ENCODE measurements at regions not wholly inside any gene's neighbourhood (a gene's known extent, or its start where the extent isn't known, plus 50 kb on each side); places are given as distances from the start of the nearest gene placed in this dataset.

DNA sequence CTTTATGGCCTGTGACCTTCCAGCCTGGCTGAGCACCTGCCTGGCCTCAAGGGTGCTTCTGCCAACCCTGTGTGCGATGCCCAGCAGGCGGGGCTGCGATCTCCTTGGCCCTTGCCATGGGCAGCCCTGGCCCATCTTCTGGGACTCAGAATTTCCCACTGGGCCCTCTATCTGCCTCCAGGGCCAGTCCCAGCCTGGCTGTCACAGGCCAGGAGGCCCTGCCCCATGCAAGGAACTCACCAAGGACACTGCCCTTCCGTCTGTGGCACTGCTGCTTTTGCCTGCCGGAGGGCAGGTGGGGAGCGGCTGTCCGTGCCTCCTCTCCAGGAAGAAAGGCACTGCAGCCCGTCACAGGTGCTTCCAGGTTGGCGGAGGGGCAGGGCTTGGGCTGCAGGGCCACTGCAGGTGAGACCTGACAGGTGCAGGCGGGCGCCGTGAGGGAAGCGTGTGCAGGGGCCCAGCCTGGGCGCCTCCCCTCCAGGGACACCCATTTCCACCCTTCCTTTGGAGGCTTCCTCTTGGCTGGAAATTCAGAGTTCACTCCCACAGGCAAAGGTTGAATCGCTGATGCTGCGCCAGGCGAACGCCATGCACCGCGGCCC is 177.8 kb downstream of the KIF26A start:
- H3K27me3 ChIP-seq (ENCODE audit: control insufficient read depth, insufficient read depth, low read length): no peaks in the 10 kb centered on the region
- H3K4me3 ChIP-seq (ENCODE audit: low read depth, low read length): no peak overlapping the region
- H3K36me3 ChIP-seq (ENCODE audit: control insufficient read depth, insufficient read depth, low read length): no peaks in the 10 kb centered on the region
- H3K4me1 ChIP-seq (ENCODE audit: control insufficient read depth, insufficient read depth, low read length): no peaks in the 10 kb centered on the region
- no peaks in the 10 kb centered on the region for H3K9me3 ChIP-seq (ENCODE audit: control insufficient read depth, insufficient read depth, low read length)
- H3K9ac ChIP-seq (ENCODE audit: low read depth, low read length): no peak overlapping the region

GRCh38 chr14:104316723-104317491 is 178.5 kb downstream of the KIF26A start:
- Histone ChIP-seq H3K9ac (ENCODE audit: low read depth, low read length) (no peak overlapping the region), H3K36me3 (ENCODE audit: control insufficient read depth, insufficient read depth, low read length) (no peaks in the 10 kb centered on the region), H3K4me3 (ENCODE audit: low read depth, low read length) (no peak overlapping the region), H3K27me3 (ENCODE audit: control insufficient read depth, insufficient read depth, low read length) (no peaks in the 10 kb centered on the region), H3K9me3 (ENCODE audit: control insufficient read depth, insufficient read depth, low read length) (no peaks in the 10 kb centered on the region), H3K4me1 (ENCODE audit: control insufficient read depth, insufficient read depth, low read length) (no peaks in the 10 kb centered on the region)

GRCh38 chr14:104317492-104317805 is 179.1 kb downstream of the KIF26A start:
- H3K9me3 ChIP-seq (ENCODE audit: control insufficient read depth, insufficient read depth, low read length): no peaks in the 10 kb centered on the region
- no peak overlapping the region for H3K4me3 ChIP-seq (ENCODE audit: low read depth, low read length)
- no peaks in the 10 kb centered on the region for H3K36me3 ChIP-seq (ENCODE audit: control insufficient read depth, insufficient read depth, low read length)
- H3K4me1 ChIP-seq (ENCODE audit: control insufficient read depth, insufficient read depth, low read length): no peaks in the 10 kb centered on the region
- H3K9ac ChIP-seq (ENCODE audit: low read depth, low read length): no peak overlapping the region
- H3K27me3 ChIP-seq (ENCODE audit: control insufficient read depth, insufficient read depth, low read length): no peaks in the 10 kb centered on the region

DNA sequence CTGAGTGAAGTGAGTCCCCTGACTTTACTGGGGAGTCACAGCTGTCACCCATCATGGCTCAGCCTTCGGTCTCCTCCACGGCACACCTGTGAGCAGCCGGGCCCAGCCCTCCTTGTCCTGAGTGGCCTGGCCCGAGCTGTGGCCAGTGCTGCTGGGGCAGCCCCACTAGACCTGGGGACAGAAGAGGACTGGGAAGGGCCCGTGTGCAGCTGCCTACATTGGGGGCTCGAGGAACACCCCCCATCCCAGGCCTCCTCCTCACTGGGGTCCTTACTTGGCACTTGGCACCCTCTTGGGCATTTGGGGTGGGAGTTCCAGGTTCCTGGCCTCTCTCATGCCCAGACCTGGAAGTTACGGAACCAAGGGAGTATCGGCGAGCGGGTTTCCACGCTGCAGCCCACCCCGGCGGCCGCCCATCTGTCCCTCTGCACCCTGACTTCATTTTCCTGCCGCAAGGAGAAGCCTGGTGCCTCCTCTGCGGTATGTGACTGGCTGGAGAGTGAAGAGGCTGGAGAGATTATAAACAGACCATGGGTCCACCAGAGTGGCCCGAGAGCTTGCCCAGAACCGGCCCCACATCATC is 179.7 kb downstream of the KIF26A start:
- no peaks in the 10 kb centered on the region for H3K9me3 ChIP-seq (ENCODE audit: control insufficient read depth, insufficient read depth, low read length)
- H3K27me3 ChIP-seq (ENCODE audit: control insufficient read depth, insufficient read depth, low read length): no peaks in the 10 kb centered on the region

DNA sequence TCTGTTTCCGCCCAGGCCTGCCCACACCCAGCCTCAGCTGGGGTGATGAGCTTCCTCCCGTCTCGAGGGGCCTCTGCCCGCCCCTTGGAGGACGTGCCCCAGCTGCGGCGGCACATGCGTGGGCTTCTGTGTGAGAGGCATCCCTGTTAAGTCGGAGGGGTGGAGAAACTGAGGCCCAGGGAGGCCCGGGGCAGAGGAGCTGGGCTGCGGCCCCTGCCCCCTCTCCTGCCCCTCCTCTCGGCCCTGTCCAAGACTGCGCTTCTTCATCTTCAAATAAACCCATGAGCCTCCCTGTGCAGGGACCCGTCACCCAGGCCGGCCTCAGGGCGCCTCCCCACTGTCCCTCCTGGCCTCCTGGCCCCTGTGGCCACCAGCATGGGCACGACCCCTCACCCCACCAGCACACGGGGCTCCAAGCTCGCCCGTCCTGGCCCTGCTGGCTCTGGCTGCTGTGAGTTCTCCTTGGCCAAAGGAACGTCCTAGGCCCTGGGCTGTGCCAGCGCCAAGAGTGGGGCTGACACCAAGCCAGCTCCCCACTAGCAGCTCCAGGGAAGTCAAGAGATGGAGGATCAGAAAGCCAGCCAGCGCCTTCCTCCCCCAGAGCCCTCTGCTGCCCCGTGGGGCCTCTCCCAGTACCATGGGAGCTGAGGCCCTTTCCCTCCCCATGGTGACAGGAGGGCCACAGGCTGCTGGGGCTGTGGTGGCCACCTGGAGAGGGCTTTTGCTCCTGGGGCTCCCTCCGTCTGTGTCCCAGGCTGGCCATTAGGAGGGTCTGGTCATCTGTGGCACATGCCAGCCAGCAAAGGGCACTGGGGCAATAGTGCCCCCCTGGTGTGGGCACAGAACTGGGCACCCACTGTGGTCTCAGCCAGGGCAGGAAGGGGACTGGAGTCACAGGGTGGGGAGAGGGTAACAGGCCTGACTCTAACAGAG is 180.4 kb downstream of the KIF26A start:
- no peaks in the 10 kb centered on the region for H3K27me3 ChIP-seq (ENCODE audit: control insufficient read depth, insufficient read depth, low read length)
- no peak overlapping the region for H3K4me3 ChIP-seq (ENCODE audit: low read depth, low read length)
- no peaks in the 10 kb centered on the region for H3K36me3 ChIP-seq (ENCODE audit: control insufficient read depth, insufficient read depth, low read length)
- H3K9me3 ChIP-seq (ENCODE audit: control insufficient read depth, insufficient read depth, low read length): no peaks in the 10 kb centered on the region
- H3K4me1 ChIP-seq (ENCODE audit: control insufficient read depth, insufficient read depth, low read length): no peaks in the 10 kb centered on the region
- no peak overlapping the region for H3K9ac ChIP-seq (ENCODE audit: low read depth, low read length)

More for the DNA sequence above, 179.7 kb downstream of the KIF26A start:
- no peaks in the 10 kb centered on the region for H3K36me3 ChIP-seq (ENCODE audit: control insufficient read depth, insufficient read depth, low read length)
- H3K9ac ChIP-seq (ENCODE audit: low read depth, low read length): no peak overlapping the region
- no peaks in the 10 kb centered on the region for H3K4me1 ChIP-seq (ENCODE audit: control insufficient read depth, insufficient read depth, low read length)
- no peak overlapping the region for H3K4me3 ChIP-seq (ENCODE audit: low read depth, low read length)

- Histone ChIP-seq H3K9me3 (ENCODE audit: control insufficient read depth, insufficient read depth, low read length) (no peaks in the 10 kb centered on the region), H3K4me1 (ENCODE audit: control insufficient read depth, insufficient read depth, low read length) (no peaks in the 10 kb centered on the region), H3K36me3 (ENCODE audit: control insufficient read depth, insufficient read depth, low read length) (no peaks in the 10 kb centered on the region), H3K27me3 (ENCODE audit: control insufficient read depth, insufficient read depth, low read length) (no peaks in the 10 kb centered on the region), H3K9ac (ENCODE audit: low read depth, low read length) (no peak overlapping the region), H3K4me3 (ENCODE audit: low read depth, low read length) (no peak overlapping the region)
These were observed 181.3 kb downstream of the KIF26A start for GRCh38 chr14:104319491-104320241.

GRCh38 chr14:104320611-104321086 is 182.3 kb downstream of the KIF26A start:
- Histone ChIP-seq H3K27me3 (ENCODE audit: control insufficient read depth, insufficient read depth, low read length) (no peaks in the 10 kb centered on the region), H3K4me1 (ENCODE audit: control insufficient read depth, insufficient read depth, low read length) (no peaks in the 10 kb centered on the region), H3K36me3 (ENCODE audit: control insufficient read depth, insufficient read depth, low read length) (no peaks in the 10 kb centered on the region), H3K9ac (ENCODE audit: low read depth, low read length) (no peak overlapping the region), H3K4me3 (ENCODE audit: low read depth, low read length) (no peak overlapping the region), H3K9me3 (ENCODE audit: control insufficient read depth, insufficient read depth, low read length) (no peaks in the 10 kb centered on the region)

GRCh38 chr14:104321088-104321801 is 182.9 kb downstream of the KIF26A start:
- no peaks in the 10 kb centered on the region for H3K9me3 ChIP-seq (ENCODE audit: control insufficient read depth, insufficient read depth, low read length)
- no peak overlapping the region for H3K9ac ChIP-seq (ENCODE audit: low read depth, low read length)
- H3K4me1 ChIP-seq (ENCODE audit: control insufficient read depth, insufficient read depth, low read length): no peaks in the 10 kb centered on the region
- no peaks in the 10 kb centered on the region for H3K27me3 ChIP-seq (ENCODE audit: control insufficient read depth, insufficient read depth, low read length)
- no peaks in the 10 kb centered on the region for H3K36me3 ChIP-seq (ENCODE audit: control insufficient read depth, insufficient read depth, low read length)
- no peak overlapping the region for H3K4me3 ChIP-seq (ENCODE audit: low read depth, low read length)

- Histone ChIP-seq H3K36me3 (ENCODE audit: control insufficient read depth, insufficient read depth, low read length) (no peaks in the 10 kb centered on the region), H3K4me1 (ENCODE audit: control insufficient read depth, insufficient read depth, low read length) (no peaks in the 10 kb centered on the region), H3K9me3 (ENCODE audit: control insufficient read depth, insufficient read depth, low read length) (no peaks in the 10 kb centered on the region), H3K27me3 (ENCODE audit: control insufficient read depth, insufficient read depth, low read length) (no peaks in the 10 kb centered on the region), H3K4me3 (ENCODE audit: low read depth, low read length) (no peak overlapping the region), H3K9ac (ENCODE audit: low read depth, low read length) (no peak overlapping the region)
These were observed 183.4 kb downstream of the KIF26A start for GRCh38 chr14:104321802-104322130.

GRCh38 chr14:104322531-104323366 is 184.4 kb downstream of the KIF26A start:
- no peaks in the 10 kb centered on the region for H3K36me3 ChIP-seq (ENCODE audit: control insufficient read depth, insufficient read depth, low read length)
- H3K27me3 ChIP-seq (ENCODE audit: control insufficient read depth, insufficient read depth, low read length): no peaks in the 10 kb centered on the region
- no peaks in the 10 kb centered on the region for H3K4me1 ChIP-seq (ENCODE audit: control insufficient read depth, insufficient read depth, low read length)
- H3K9ac ChIP-seq (ENCODE audit: low read depth, low read length): no peak overlapping the region
- H3K9me3 ChIP-seq (ENCODE audit: control insufficient read depth, insufficient read depth, low read length): no peaks in the 10 kb centered on the region
- no peak overlapping the region for H3K4me3 ChIP-seq (ENCODE audit: low read depth, low read length)

All from iPS-15b (cell line).